CD4-positive, alpha-beta T cell treated with Interleukin-1 beta for 1 hour (primary cell): ENCODE measurements at regions not wholly inside any gene's neighbourhood (a gene's known extent, or its start where the extent isn't known, plus 50 kb on each side); places are given as distances from the start of the nearest gene placed in this dataset.
A peak's percentile ranks its signal among the peaks of the same experiment; 100 is the strongest.

Experiments used
- DNase-seq, 2 donors: peaks; one replicate each; pipeline ENCODE4 v3.0.0-alpha.2; 2020 to 2022

DNA sequence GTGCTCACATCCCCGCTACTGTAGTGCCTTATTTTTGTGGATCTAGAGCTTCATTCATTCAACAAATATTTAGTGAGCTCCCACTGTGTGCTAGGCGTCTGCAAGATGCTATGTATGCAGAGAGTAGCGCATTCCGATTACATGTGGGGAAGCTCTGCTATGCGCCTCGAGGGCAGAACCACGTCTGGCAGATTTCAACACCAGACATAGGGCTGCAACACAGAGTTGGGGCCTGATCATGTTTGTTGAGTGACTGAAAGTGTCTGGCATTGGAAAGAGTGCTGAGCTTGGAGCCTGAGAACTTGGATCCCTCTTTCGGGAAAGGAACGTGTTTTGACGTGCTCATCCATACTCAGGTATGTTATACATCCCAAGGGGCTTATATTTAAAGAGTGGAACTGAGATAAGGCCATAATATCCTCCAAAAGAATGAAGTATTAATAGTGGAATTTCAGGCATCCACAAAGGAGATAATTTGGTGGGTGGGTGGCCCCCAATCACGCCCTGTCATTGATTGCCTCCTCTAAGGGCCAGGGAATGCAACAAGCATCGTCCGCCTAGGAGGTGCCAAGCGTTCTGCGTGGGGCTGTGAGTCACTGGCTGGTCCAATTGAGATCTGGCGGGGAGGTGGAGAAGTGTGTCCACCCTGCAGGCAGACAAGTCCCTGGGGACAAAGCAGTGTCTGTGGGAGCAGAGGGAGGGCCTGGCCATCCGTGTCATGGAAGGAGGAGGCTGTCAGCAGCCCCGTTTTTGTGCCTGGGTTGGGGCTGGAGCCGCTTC is 62.8 kb upstream of the ZBTB40 start:
- DNase-seq = no peak

DNA sequence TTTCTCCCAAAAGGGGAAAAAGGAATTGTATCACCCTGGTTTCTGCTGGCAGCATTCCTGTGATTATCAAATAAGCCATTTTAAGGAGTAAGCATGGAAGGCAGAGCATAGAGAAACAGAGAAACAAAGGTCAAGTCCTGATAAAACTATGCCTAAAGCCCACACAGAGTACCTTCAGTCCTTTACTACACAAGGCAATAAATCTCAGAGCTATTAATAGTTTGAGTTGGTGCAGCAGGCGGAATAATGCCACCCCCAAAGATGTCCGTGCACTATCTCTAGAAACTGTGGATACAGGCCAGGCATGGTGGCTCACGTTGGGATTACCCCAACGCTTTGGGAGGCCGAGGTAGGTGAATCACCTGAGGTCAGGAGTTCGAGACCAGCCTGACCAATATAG is 58.1 kb upstream of the ZBTB40 start:
- DNase-seq = no peak

DNA sequence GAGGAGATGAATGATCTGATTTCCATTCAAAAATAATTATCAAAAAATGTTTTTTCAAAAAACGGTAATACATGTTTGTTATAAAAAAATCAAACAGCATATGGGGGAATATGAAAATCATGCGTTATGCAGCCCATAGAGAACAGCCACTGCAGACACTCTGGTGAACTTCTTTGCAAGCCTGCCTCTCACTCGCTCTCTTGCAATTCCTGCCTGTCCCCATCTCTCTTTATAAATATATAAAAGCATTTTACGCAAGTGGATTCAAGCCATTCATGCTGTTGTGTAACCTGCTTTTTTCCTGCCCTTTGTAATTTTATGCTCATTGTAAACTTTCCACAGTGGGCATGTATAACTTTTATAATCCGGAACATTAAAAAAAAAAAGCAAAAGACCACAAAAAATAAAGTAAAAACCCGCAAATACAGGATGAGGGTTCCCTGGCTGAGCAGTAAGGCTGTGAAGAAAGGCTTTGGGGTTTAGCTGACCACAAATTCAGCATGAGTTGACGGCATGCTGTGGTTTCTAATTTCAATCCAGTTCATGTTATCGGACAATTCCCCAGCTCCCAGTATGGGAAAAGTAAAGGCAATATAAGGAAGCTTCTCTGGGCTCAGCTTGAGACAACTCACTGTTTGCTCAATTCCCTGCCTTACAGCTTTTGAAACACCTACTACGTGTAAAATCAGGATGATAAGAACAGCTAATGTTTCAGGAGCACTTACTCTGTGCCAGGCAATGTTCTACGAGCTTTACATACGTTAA is 52.8 kb upstream of the ZBTB40 start:
- DNase-seq = peak in 1 of 2 donors; percentile 7

DNA sequence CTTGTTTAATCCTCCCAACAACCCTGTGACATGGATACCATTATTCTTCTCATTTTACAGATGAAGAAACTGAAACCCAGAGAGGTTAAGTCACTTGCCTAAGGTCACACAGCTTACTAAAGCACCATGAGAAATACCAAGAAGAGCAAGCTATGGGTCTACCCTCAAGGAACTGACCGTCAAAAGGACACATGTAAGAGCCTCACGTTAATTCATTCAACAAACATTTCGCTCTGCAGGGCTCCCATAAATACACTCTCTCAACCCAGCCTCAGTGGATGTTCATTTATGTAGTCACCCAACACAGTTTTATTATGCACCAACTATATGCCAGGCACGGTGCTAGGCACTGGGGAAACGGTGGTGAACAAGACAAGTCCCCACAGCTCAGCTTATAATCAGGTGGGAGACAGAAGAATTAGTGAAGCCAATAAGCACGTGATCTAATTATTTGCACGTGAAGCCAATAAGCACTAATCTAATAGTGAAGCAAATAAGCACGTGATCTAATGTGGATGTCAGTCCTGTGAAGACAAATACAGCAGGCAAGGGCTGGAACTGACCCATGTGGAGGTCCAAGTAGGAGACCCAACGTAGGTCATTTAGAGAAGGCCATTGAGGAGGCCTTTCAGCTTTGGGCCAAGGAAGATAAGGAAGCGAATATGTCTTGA is 52.1 kb upstream of the ZBTB40 start:
- no peak for DNase-seq
